ENCODE measurements at regions not wholly inside any gene's neighbourhood (a gene's known extent, or its start where the extent isn't known, plus 50 kb on each side); places are given as distances from the start of the nearest gene placed in this dataset.

DNA sequence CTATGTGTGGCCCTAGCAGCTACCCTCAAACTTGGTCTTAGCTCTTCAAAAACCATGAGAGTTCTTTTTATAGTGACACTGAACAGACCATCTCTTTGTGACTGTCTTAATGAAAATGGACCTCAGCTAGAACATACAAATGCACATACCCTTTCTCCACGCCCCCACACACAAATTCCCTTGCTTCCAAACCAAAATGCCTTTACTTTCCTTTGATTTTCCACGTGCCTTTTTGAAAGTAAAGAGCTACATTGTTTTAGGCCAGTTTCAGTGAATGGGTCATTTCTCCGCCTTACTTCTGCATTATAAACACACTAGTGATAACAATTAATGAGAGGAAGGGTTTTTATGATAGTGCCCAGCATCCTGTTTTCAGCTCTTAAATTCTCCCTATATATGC lies 105.8 kb upstream of the EFNA5 start:
- no peak overlapping the region for H3K4me3 ChIP-seq (replicated peaks in 1 of 2; ENCODE audit: low read depth in 2 of 2, low read length in 2 of 2)
- TF ChIP-seq, protein P1, sequence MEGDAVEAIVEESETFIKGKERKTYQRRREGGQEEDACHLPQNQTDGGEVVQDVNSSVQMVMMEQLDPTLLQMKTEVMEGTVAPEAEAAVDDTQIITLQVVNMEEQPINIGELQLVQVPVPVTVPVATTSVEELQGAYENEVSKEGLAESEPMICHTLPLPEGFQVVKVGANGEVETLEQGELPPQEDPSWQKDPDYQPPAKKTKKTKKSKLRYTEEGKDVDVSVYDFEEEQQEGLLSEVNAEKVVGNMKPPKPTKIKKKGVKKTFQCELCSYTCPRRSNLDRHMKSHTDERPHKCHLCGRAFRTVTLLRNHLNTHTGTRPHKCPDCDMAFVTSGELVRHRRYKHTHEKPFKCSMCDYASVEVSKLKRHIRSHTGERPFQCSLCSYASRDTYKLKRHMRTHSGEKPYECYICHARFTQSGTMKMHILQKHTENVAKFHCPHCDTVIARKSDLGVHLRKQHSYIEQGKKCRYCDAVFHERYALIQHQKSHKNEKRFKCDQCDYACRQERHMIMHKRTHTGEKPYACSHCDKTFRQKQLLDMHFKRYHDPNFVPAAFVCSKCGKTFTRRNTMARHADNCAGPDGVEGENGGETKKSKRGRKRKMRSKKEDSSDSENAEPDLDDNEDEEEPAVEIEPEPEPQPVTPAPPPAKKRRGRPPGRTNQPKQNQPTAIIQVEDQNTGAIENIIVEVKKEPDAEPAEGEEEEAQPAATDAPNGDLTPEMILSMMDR (IDR thresholded peaks at IDR 0.05; ENCODE audit: low read depth, low read length), result no peak
- no peak for DNase-seq (ENCODE audit: low read depth in 2 of 2)

DNA sequence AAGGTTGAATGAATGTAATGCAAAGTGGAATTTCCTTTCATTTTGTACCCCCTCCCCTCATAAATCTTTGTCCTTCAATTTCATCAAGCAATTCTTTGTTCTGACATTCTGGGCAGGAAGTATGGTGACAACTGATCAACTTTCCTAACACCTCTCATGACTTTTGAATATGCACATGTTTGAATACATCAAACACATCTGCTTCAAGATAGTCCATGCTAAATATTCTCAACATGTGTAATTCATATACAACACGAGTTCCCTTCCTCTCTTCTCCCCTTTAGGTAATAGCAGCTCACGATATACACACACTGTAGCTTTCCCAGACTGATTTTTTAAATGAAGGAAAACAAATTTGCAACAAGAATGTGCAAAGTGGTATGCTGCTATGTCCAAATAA lies 103.6 kb upstream of the EFNA5 start:
- DNase-seq (ENCODE audit: low read depth in 2 of 2), result no peak
- H3K4me3 ChIP-seq (replicated peaks in 1 of 2; ENCODE audit: low read depth in 2 of 2, low read length in 2 of 2), result no peak overlapping the region
- TF ChIP-seq, protein P1 (IDR thresholded peaks at IDR 0.05; ENCODE audit: low read depth, low read length), result no peak

- TF ChIP-seq, protein P1 (IDR thresholded peaks at IDR 0.05; ENCODE audit: low read depth, low read length), result no peak
- H3K4me3 ChIP-seq (replicated peaks in 1 of 2; ENCODE audit: low read depth in 2 of 2, low read length in 2 of 2), result no peak overlapping the region
- no peak for DNase-seq (ENCODE audit: low read depth in 2 of 2)
Measured at GRCh38 chr5:107773479-107773878, 102.7 kb upstream of the EFNA5 start.

DNA sequence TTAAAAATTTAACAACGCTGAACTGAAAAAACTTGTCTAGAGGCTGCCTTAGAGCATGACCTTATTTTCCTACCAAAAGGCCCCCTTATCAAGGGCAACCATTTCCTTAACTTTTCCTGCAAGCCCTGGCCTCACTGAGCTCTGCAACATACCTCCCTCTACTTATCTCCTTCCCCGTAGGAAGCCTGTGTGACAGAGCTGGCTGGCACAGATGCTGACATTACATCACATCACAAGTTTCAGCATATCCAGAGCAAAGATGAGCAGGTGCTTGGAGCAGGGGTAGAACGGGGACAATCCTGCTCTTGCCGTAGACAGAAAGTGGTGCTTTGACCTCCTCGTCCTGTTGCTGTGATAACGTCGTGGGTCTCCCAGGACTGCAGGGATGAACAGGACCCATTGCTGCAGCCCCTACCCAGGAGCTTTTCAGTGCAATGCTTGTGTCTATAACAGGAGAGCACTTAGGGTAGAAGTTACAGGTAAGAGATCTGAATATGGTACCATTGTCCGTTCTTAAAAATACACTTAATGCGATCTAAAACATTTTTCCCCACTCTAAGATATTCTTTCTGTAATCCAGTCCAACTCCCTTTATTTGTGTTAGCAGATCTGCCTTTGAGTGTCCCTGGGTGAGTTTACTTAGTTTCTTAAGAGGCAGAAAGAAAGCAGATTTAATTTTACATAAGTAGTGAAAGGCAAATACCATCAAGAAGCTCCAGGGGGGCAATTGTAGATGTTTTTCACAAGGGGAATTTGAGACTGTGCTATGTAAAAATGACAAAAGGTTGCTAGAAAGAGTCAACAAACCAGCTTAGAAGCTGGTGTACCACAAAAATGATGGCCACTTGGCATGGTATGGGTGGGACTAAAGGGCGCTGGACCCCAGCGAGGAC lies 101.9 kb upstream of the EFNA5 start:
- TF ChIP-seq, protein P1 (IDR thresholded peaks at IDR 0.05; ENCODE audit: low read depth, low read length), result no peak
- DNase-seq (ENCODE audit: low read depth in 2 of 2), result no peak
- no peak overlapping the region for H3K4me3 ChIP-seq (replicated peaks in 1 of 2; ENCODE audit: low read depth in 2 of 2, low read length in 2 of 2)

DNA sequence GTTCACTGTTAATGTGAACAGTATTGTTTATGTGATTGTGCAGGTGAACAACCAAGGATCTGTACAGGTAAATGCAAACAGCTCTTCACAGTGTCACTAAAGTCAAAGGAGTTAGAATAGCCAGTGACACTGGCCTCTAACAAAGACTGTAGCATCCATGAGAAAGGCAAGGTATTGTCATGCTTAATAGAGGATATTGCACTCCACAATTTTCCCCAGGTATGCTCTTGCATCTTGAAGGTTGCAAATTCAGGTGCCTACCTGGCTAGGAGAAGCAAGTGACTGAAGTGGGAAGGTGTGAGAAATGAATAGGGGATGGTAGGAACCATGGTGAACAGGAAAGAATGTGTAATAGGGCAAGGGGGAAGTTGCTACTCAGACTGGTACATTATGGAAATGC lies 101.2 kb upstream of the EFNA5 start:
- DNase-seq (ENCODE audit: low read depth in 2 of 2), result no peak

DNA sequence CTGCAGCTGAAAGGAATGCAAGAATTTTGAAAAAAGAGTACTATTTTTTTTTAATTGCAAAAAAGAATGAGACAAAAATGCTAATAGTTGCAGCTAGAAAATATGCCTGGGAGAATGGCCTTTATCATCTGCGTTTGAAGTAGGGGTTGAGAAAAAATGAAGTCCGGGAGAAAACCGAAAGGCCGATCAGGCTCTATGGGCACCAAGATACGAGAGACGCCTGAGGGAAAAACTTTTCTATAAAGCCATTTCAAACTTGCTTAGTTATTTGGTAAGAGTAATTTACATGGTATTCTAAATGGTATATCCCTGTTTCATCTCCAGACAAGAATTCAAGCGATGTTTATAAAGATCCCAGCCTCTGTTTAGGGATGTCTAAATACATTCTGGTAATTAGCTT lies 99.3 kb upstream of the EFNA5 start:
- no peak overlapping the region for H3K4me3 ChIP-seq (replicated peaks in 1 of 2; ENCODE audit: low read depth in 2 of 2, low read length in 2 of 2)
- TF ChIP-seq, protein P1 (IDR thresholded peaks at IDR 0.05; ENCODE audit: low read depth, low read length), result no peak
- no peak for DNase-seq (ENCODE audit: low read depth in 2 of 2)

More for the DNA sequence above, 101.2 kb upstream of the EFNA5 start:
- no peak overlapping the region for H3K4me3 ChIP-seq (replicated peaks in 1 of 2; ENCODE audit: low read depth in 2 of 2, low read length in 2 of 2)
- TF ChIP-seq, protein P1 (IDR thresholded peaks at IDR 0.05; ENCODE audit: low read depth, low read length), result no peak

Data from cardiac fibroblast (primary cell).